SW480 (cell line): ENCODE measurements at regions not wholly inside any gene's neighbourhood (a gene's known extent, or its start where the extent isn't known, plus 50 kb on each side); places are given as distances from the start of the nearest gene placed in this dataset.

ENCODE experiments used
- DNase-seq: peaks from one replicate; pipeline ENCODE4 v3.0.0-alpha.2; 2016; ENCODE audit warnings: low spot score

DNA sequence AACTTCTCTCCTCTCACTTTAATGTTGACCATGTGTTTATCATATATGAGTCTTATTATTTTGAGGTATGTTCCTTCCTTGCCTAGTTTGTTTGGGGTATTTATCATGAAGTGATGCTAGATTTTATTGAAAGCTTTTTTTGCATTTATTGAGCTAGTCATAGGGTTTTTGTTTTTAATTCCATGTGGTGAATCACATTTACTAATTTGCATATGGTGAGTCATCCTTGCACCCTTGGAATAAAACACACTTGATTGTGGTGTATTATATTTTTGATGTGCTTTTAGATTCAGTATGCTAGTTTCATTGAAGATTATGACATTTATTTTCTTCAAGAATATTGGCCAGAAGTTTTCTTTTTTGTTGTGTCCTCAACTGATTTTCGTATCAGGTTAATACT, 464.6 kb downstream of the PCDH18 start:
- no peak for DNase-seq

GRCh38 chr4:137065311-137065710, 467.0 kb downstream of the PCDH18 start:
- DNase-seq = no peak

DNA sequence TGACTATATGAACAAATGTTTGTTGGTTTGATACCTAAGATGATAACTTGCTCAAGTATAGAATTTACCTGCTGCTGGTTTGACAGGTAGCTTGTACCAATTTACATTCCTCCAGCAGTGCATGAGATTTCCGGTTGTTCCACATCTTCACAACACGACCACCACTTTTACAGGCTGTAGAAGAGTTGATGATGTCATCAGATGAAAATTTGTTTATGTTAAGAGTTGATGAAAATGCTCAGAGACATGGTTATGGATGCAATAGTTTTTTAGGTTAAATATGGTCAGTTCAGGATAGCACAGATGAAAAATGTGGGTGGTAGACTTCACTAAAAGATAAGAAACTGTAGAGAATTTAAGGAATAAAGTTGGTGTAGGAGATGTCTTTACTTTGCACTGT, 468.3 kb downstream of the PCDH18 start:
- no peak for DNase-seq

DNA sequence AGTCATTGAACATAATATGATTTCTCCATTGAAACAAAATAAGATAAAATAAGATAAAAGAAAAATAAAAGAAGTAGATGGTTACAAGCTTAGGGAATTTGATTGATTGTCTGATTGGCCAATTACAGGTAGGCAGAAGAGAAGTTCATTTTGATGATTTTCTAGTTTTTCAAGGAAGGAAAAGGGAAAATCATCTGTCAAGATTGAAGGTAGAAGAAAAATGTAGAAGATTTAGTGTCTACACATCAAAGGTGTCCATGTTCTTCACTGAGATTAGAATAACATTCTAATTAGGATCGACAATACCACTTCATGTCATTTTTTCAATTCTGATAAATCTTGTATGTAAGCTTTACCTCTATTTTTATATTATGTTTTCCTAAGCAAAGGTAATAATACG, 489.1 kb downstream of the PCDH18 start:
- no peak for DNase-seq

DNA sequence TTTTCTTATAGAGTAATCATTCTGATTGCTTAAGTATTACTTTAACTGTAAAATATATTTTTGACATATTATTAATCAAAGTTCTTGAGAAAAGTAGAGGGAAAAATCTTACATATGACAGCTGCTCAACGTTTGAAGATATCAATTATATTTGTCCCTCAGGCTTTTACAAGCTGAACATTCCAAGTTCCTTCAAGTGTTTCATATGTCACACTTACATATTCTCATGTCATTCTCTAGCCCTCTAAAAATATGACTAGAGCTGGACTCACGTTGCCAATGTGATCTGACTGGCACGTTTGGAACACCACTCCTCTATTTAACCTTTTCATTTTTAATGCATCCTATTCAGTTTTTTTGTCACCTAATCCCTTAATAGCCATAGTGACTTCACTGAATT, 492.9 kb downstream of the PCDH18 start:
- DNase-seq = no peak

GRCh38 chr4:137032222-137032621, 500.1 kb downstream of the PCDH18 start:
- DNase-seq = no peak

DNA sequence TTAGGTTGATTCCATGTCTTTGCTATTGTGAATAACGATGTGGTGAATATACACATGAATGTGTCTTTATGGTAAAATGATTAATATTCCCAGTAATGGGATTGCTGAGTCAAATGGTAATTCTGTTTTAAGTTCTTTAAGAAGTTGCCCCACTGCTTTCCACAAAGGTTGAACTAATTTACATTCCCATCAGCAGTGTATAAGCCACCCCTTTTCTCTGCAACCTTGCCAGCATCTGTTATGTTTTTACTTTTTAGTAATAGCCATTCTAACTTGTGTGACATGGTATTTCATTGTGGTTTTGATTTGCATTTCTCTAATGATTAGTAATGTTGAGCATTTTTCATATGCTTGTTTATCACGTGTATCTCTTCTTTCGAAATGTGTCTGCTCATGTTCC, 503.3 kb downstream of the PCDH18 start:
- no peak for DNase-seq

GRCh38 chr4:137025484-137026059, 506.7 kb downstream of the PCDH18 start:
- no peak for DNase-seq

DNA sequence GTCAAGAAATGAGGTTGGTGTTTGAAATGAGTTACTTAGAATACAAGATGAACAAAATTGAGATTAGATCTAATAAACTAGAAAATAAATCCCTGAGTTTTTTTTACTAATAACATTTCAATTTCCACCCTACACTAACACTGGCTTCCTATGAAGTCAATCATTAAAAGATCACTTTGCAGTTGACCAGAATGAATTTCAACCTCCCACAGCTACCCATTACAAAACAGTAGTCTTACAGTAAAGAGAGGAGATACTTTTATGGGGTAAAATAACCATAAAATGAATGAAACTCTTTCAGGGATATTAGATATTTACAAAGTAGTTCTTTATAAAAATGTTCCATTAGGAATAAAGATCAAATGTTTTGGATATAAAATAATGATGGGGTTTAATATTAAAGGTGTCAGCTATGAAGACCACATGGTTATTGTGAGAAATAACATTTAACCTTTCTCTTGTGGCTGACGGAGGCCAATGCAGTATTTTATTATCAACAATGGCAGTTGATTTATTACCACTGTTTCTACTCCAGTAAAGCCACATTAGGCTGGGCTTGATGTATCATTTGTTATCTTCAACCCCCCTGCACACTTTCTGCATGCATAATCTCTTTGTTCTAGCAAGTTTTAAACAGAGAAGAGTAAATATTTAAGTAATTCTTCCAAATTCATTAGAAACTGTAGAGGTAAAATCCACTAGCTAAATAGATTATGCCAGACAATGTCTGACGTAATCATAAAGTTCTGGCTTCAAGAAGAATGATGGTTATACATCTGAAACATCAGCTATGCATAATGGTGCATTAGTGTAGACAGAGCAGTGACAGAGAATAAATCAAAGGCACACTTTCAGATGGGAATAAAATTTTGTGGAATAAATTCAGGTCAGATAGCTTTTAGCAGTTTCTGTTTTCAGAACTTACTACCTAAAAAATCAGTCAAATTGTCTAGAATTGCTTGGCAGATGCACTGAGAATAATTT, 516.6 kb downstream of the PCDH18 start:
- DNase-seq = no peak

DNA sequence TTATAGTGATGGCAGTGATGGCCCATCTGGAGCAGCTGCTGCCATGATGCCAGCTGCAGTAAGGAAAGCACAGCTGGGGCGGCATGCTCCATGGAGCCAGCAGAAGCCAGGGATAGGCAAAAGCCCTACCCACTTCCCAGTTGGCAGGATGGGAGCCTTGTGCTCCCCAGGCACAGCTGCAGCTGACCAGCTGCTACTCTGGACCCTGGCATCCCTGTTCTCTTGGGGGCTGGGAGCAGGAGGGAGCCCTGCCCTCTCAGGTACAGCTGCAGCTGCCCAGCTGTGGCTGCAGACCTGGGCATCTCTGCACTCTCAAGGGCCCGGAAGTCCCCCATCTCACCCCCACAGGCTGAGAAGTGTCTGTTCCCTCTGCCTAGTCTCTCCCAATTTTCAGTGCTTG, 531.9 kb downstream of the PCDH18 start:
- no peak for DNase-seq

DNA sequence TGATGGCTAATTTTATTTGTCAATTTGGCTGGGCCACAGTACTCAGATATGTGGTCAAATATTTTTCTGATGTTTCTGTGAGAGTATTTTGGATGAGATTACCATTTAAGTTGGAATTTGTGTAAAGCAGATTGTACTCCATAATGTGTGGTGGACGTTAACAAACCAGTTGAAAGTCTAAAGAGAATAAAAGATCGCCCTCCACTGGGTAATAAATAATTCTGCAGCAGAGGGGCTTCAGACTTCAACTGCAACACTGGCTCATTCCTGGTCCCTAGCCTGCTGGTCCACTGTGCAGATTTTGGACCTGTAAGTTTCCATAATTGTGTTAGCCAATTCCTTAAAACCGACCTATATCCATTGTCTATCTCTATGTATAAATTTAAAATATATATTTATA, 540.3 kb downstream of the PCDH18 start:
- no peak for DNase-seq

DNA sequence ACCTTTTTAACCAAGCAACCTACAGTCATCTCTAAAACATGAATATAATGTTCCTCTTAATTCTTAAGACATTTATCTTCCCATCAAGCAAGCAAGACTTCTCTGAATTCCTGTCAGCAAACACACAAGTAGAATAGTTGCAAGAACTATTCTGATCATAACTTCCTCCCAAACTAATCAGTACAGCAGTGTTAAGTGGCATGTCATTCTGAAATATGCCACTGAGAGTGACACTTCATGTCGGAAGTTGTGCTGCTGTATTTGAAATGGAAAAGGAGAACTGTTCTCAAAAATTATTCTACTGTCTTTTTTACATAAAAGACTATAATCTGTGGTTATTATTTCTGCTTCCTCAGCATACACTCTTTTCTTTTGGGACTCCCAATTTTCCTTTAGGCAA, 546.6 kb downstream of the PCDH18 start:
- DNase-seq = no peak

DNA sequence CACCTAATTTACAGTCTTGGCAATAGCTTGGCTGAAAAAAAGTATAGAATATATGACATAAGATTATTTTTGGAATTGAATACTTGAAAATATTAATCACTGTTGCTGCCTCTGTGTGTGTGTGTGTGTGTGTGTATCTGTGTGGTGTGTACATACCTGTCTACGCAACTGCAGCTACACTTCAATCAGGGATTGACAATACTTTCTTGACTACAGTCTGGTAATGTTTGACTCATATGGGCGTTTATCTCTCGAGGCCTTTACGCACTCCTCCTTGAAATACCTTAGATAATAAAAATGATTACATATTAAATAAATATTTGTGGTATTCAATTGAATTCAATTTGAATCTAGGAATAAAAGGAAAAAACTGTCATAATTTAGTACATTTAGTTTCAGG, 565.2 kb downstream of the PCDH18 start:
- no peak for DNase-seq

DNA sequence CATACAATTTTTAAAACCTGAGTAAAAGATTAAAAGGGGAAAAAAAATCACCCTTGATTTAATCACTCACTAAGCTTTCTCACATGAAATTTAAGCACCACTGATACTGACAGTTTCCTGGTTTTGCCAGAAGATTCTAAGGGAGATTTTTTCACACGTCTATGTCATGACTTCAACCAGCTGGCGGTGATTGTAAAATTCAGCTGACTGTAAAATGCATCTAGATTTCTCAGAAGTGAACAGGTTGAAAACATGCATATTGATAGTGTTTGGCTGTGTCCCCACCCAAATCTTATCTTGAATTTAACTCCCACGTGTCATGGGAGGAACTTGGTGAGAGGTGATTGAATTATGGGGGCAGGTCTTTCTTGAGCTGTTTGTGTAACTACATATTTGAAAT, 566.8 kb downstream of the PCDH18 start:
- no peak for DNase-seq

DNA sequence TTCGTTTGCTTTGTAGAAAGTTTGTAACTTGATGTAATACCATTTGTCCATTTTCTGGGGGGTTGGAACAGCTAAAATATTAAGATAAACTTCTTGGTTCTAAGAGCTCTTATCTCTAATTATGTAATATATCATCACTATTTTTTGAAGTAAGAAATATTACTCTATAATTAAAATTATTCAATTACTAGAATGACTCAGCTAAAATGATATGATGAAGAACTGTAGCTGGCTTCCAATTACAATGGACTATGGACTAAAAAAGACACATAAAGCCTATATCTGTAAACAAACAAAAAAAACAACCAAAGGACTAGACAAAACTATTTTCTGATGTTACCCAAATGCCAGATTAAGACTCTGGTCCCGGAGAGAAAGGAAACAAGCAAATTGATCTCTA, 569.4 kb downstream of the PCDH18 start:
- DNase-seq = no peak

GRCh38 chr4:136946307-136946907, 585.9 kb downstream of the PCDH18 start:
- DNase-seq = no peak

DNA sequence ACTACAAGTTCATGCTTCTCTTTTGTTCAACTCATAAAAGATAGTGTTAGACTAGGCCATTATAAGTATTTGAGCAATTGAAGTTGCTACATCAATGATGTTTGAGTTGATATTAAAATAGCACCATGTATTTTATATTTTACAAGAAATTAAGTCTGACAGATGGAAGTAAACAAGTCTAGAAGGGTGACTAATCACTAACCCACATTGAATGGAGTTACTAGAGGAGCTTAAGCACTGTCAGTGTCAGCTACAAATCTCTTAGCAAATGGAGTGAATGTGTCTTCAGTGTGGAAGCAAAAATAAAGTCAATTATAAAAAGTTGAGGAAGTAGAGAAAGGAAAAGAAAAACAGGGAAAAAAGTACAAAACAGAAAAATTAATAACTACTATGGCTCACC, 592.5 kb downstream of the PCDH18 start:
- DNase-seq = no peak

GRCh38 chr4:136935871-136936270, 596.4 kb downstream of the PCDH18 start:
- no peak for DNase-seq

DNA sequence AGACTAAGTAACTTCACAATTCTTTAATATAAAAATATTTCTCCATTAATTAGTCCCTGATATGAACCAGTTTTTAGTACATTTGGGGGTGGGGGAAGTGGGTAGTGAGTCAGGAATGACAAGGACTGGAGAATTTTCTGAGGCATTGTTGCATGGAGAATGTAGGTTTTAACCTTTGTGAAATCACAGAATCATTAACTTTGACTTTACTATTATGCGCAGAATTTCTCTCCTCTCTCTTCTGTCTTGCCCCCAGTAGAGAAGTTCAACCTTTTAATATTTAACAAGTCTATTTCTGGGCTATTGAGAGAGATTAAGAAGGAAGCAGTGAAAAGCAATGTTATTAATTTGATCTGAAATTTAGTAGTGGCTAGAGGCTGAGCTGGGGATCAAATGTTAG, 597.0 kb downstream of the PCDH18 start:
- no peak for DNase-seq

DNA sequence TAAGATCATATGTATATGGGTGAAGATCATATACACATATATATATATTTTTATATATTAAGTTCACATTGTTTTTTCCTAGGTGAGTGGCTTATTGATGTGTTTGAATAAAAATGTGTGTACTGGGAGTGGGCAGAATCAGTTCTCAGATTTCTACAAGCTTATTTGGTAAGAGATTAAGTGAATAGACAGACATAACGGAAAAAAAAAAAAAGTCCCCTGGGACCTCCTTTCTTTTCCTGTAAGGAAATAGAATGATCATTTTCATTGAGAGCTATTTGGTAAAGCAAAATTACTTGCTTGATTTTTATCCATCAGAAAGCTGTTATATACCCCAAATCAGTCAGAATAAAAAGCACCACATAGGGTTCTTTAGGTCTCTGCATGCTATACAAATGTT, 597.7 kb downstream of the PCDH18 start:
- no peak for DNase-seq

DNA sequence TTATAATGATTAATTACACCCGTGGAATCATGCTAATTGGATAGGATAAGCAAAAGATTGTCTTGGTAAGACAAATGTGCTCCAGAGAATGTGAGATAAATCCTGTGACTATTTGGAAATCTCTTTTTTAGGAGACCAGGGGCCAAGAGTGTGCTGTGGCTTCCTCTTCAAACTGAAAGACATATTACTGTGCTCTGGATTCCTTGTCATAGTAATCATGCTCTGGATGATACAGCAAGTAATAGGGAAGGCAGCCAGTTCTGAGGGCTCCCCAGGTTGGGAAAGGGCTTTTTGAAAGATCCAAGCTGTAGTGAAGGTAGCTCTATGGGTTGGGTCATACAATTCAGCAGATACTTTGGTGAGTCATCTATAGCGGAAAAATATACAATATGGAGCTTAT, 600.5 kb downstream of the PCDH18 start:
- DNase-seq = no peak

- DNase-seq = no peak
These were observed 603.3 kb downstream of the PCDH18 start for GRCh38 chr4:136928957-136929411.

GRCh38 chr4:136927172-136927571, 605.1 kb downstream of the PCDH18 start:
- no peak for DNase-seq
